ENCODE measurements at regions not wholly inside any gene's neighbourhood (a gene's known extent, or its start where the extent isn't known, plus 50 kb on each side); places are given as distances from the start of the nearest gene placed in this dataset.
A peak's percentile ranks its signal among the peaks of the same experiment; 100 is the strongest.

GRCh38 chr4:14783011-14783877 lies 219.0 kb upstream of the CPEB2 start:
- TF ChIP-seq POLR2A (IDR thresholded peaks at IDR 0.05) (no peak), CTCF (IDR thresholded peaks at IDR 0.05) (no peak)
- peaks cover 0 to 3% (median 0%) of the 10 kb centered on the region in 3 donors for H3K9me3 ChIP-seq (replicated peaks in 1 of 3)
- H3K27me3 ChIP-seq = no peaks in the 10 kb centered on the region
- intact Hi-C loops (cut with DNase I) = no loop called here
- H3K4me1 ChIP-seq (replicated peaks in 1 of 2) = no peaks in the 10 kb centered on the region
- no peak overlapping the region for H3K4me3 ChIP-seq
- no peak for DNase-seq
- no peak overlapping the region for H3K27ac ChIP-seq
- no peaks in the 10 kb centered on the region for H3K36me3 ChIP-seq (replicated peaks in 1 of 2)
- 46 to 71% (median 67%) methylated on average over 5 of the region's 5 CpGs for WGBS, 4 donors

GRCh38 chr4:14787221-14787620 lies 215.1 kb upstream of the CPEB2 start:
- WGBS, 4 donors = 0 to 75% (median 70%) methylated on average over 1 to 4 of the region's 4 CpGs
- Histone ChIP-seq H3K9me3 (replicated peaks in 1 of 3) (peaks cover 0 to 9% (median 0%) of the 10 kb centered on the region in 3 donors), H3K36me3 (replicated peaks in 1 of 2) (no peaks in the 10 kb centered on the region), H3K27ac (no peak overlapping the region), H3K27me3 (no peaks in the 10 kb centered on the region), H3K4me1 (replicated peaks in 1 of 2) (no peaks in the 10 kb centered on the region), H3K4me3 (no peak overlapping the region)
- no peak for TF ChIP-seq POLR2A (IDR thresholded peaks at IDR 0.05)
- no peak for TF ChIP-seq CTCF (IDR thresholded peaks at IDR 0.05)
- intact Hi-C loops (cut with DNase I) = no loop called here
- no peak for DNase-seq

GRCh38 chr4:14787894-14788293 lies 214.4 kb upstream of the CPEB2 start:
- no peak overlapping the region for H3K27ac ChIP-seq
- H3K4me3 ChIP-seq = no peak overlapping the region
- TF ChIP-seq CTCF (IDR thresholded peaks at IDR 0.05) (peak in 5 of 6 experiments; percentile 4 to 50 (median 33)), POLR2A (IDR thresholded peaks at IDR 0.05) (no peak)
- intact Hi-C loops (cut with DNase I) = no loop called here
- H3K36me3 ChIP-seq (replicated peaks in 1 of 2) = no peaks in the 10 kb centered on the region
- H3K27me3 ChIP-seq = no peaks in the 10 kb centered on the region
- DNase-seq = peak in 3 of 7 donors; percentile 9 to 27 (median 13)
- H3K9me3 ChIP-seq (replicated peaks in 1 of 3) = peaks cover 0 to 9% (median 0%) of the 10 kb centered on the region in 3 donors
- H3K4me1 ChIP-seq (replicated peaks in 1 of 2) = no peaks in the 10 kb centered on the region

- Histone ChIP-seq H3K9me3 (replicated peaks in 1 of 3) (peaks cover 0 to 9% (median 0%) of the 10 kb centered on the region in 3 donors), H3K36me3 (replicated peaks in 1 of 2) (no peaks in the 10 kb centered on the region), H3K27me3 (no peaks in the 10 kb centered on the region), H3K4me3 (no peak overlapping the region), H3K27ac (no peak overlapping the region), H3K4me1 (replicated peaks in 1 of 2) (no peaks in the 10 kb centered on the region)
- TF ChIP-seq POLR2A (IDR thresholded peaks at IDR 0.05) = no peak
- no peak for TF ChIP-seq CTCF (IDR thresholded peaks at IDR 0.05)
- intact Hi-C loops (cut with DNase I) = no loop called here
- no peak for DNase-seq
Observed at GRCh38 chr4:14790494-14790893, 211.8 kb upstream of the CPEB2 start.

All from adrenal gland (tissue), 9 donors.